HCT116 (cell line): ENCODE measurements at regions not wholly inside any gene's neighbourhood (a gene's known extent, or its start where the extent isn't known, plus 50 kb on each side); places are given as distances from the start of the nearest gene placed in this dataset.

Source experiments
- ATAC-seq: fragments of 200-7000 bp; cut with Tn5 transposase; 2 replicates; pipeline ENCODE4 v1.9.1; 2020; ENCODE audit warnings: mild to moderate bottlenecking, moderate library complexity
- BruUV-seq: library from RNA; stranded (reverse); fragments of 400-500 nt; replicated peaks from 2 replicates; lab custom pipeline; 2021; lab: Mats Ljungman, UMichigan
- CTCF ChIA-PET: fragments of 300-600 bp; sonication (Branson Sonifier 250); formaldehyde crosslinking; loops from one replicate; lab custom pipeline; 2021; ENCODE audit warnings: antibody characterized with exemption; lab: Charles Lee
- POLR2A ChIA-PET: fragments of 300-600, 350-600 bp; sonication (Branson Sonifier 250); formaldehyde crosslinking; loops from one replicate; lab custom pipeline; 2021; ENCODE audit warnings: antibody characterized with exemption; lab: Charles Lee
- RAD21 ChIA-PET, 2 experiments: fragments of 300-600 bp; sonication (Branson Sonifier 250); formaldehyde crosslinking; loops; one replicate each; lab custom pipeline; 2023; ENCODE audit warnings: low total read pairs in 2 of 2; ENCODE audit not compliant: uncharacterized antibody in 2 of 2, unreplicated experiment in 2 of 2, low non-redundant PET in 1 of 2; lab: Charles Lee
- DNase-seq: peaks from one replicate; pipeline ENCODE4 v3.0.0-alpha.2; 2010; ENCODE audit warnings: low read depth, low spot score
- H2AFZ ChIP-seq: fragments of 200-600 bp; shearing (Covaris generic), sonication (generic); 2 replicates; pipeline ENCODE4 v1.6.1; 2017; ENCODE audit warnings: low read depth, mixed run types, mixed read lengths, antibody characterized with exemption, low read length; ENCODE audit not compliant: poor library complexity, severe bottlenecking
- H3K27ac ChIP-seq: 2 replicates; pipeline ENCODE4 v1.5.1; 2012; ENCODE audit warnings: low read depth, low read length
- H3K27me3 ChIP-seq: fragments of 200-600 bp; sonication (generic); 2 replicates; pipeline ENCODE4 v1.6.1; 2016; ENCODE audit warnings: mixed run types, low read length, mixed read lengths; ENCODE audit not compliant: insufficient read depth
- H3K36me3 ChIP-seq, 2 experiments: fragments of 200-500 bp in 1 of 2; fragments of 200-600 bp in 1 of 2; sonication (Bioruptor generic) in 1 of 2; sonication (generic) in 1 of 2; 2 replicates each; pipeline versions ENCODE4 v1.5.1 to v1.6.1; 2014 to 2016; ENCODE audit warnings: low read length in 2 of 2, inconsistent platforms in 1 of 2, mixed read lengths in 1 of 2, mixed run types in 1 of 2; ENCODE audit not compliant: insufficient read depth in 2 of 2, control insufficient read depth in 1 of 2
- H3K4me1 ChIP-seq, 2 experiments: fragments of 200-600 bp in 1 of 2; sonication (generic) in 1 of 2; 2 replicates each; pipeline versions ENCODE4 v1.5.1 to v1.6.1; 2012 to 2017; ENCODE audit warnings: low read length in 2 of 2, inconsistent platforms in 1 of 2, mild to moderate bottlenecking in 1 of 2, mixed read lengths in 1 of 2, mixed run types in 1 of 2, moderate library complexity in 1 of 2; ENCODE audit not compliant: insufficient read depth in 2 of 2, control insufficient read depth in 1 of 2
- H3K4me2 ChIP-seq: fragments of 200-600 bp; sonication (generic); 2 replicates; pipeline ENCODE4 v1.6.1; 2017; ENCODE audit warnings: mixed run types, low read length, mixed read lengths
- H3K4me3 ChIP-seq, 2 experiments: fragments of 200-600 bp in 1 of 2; sonication (generic) in 1 of 2; replicated peaks in 1 of 2; 2 replicates each; pipeline ENCODE4 v1.5.1; 2011 to 2016; ENCODE audit warnings: low read length in 2 of 2, control low read depth in 1 of 2, low read depth in 1 of 2, mild to moderate bottlenecking in 1 of 2, mixed read lengths in 1 of 2, mixed run types in 1 of 2
- H3K79me2 ChIP-seq: fragments of 200-600 bp; sonication (generic); 2 replicates; pipeline ENCODE4 v1.6.1; 2017; ENCODE audit warnings: mild to moderate bottlenecking, mixed run types, low read length, moderate library complexity, mixed read lengths; ENCODE audit not compliant: insufficient read depth
- H3K9ac ChIP-seq: fragments of 200-600 bp; sonication (generic); 2 replicates; pipeline ENCODE4 v1.6.1; 2016; ENCODE audit warnings: low read length, mixed read lengths
- H3K9me2 ChIP-seq: fragments of 200-600 bp; sonication (generic), shearing (Covaris generic); 2 replicates; pipeline ENCODE4 v1.6.1; 2017; ENCODE audit warnings: mixed run types, mild to moderate bottlenecking, moderate library complexity; ENCODE audit not compliant: insufficient read depth
- H3K9me3 ChIP-seq, 2 experiments: fragments of 200-500 bp in 1 of 2; fragments of 200-600 bp in 1 of 2; sonication (Bioruptor generic) in 1 of 2; sonication (generic) in 1 of 2; 2 replicates each; pipeline ENCODE4 v1.6.1; 2014 to 2017; ENCODE audit warnings: low read length in 2 of 2, mixed read lengths in 2 of 2, inconsistent platforms in 1 of 2, low read depth in 1 of 2, mild to moderate bottlenecking in 1 of 2, mixed run types in 1 of 2, moderate library complexity in 1 of 2; ENCODE audit not compliant: control insufficient read depth in 1 of 2, insufficient read depth in 1 of 2
- H4K20me1 ChIP-seq: fragments of 200-600 bp; sonication (generic), shearing (Covaris generic); 2 replicates; pipeline ENCODE4 v1.6.1; 2017; ENCODE audit warnings: mixed run types, mild to moderate bottlenecking, moderate library complexity; ENCODE audit not compliant: insufficient read depth
- CEBPB ChIP-seq: IDR thresholded peaks from 2 replicates; pipeline ENCODE4 v1.6.1; 2012; ENCODE audit warnings: low read depth
- ELF1 ChIP-seq: IDR thresholded peaks from 2 replicates; pipeline ENCODE4 v1.6.1; 2012; ENCODE audit warnings: low read depth, borderline replicate concordance
- JUND ChIP-seq: IDR thresholded peaks from 2 replicates; pipeline ENCODE4 v1.6.1; 2012
- POLR2AphosphoS5 ChIP-seq: IDR thresholded peaks from 2 replicates; pipeline ENCODE4 v1.6.1; 2011; ENCODE audit warnings: mild to moderate bottlenecking, low read depth, low read length, moderate library complexity
- ZFX ChIP-seq: fragments of 450-650 bp; IDR thresholded peaks from 2 replicates; pipeline ENCODE4 v1.6.1; 2017
- intact Hi-C: fragments of 100-400 bp; cut with micrococcal nuclease; formaldehyde crosslinking; loops from 2 replicates; pipeline ENCODE4 v1.10.0; 2022
- TF ChIP-seq, protein P1 (sequence below): IDR thresholded peaks from 2 replicates; pipeline ENCODE4 v1.6.1; 2012; ENCODE audit warnings: low read depth
- TF ChIP-seq, protein P2 (sequence below): IDR thresholded peaks from 2 replicates; pipeline ENCODE4 v1.6.1; 2011; ENCODE audit warnings: mild to moderate bottlenecking, low read length, moderate library complexity; ENCODE audit not compliant: insufficient replicate concordance; ENCODE audit errors: extremely low read depth

DNA sequence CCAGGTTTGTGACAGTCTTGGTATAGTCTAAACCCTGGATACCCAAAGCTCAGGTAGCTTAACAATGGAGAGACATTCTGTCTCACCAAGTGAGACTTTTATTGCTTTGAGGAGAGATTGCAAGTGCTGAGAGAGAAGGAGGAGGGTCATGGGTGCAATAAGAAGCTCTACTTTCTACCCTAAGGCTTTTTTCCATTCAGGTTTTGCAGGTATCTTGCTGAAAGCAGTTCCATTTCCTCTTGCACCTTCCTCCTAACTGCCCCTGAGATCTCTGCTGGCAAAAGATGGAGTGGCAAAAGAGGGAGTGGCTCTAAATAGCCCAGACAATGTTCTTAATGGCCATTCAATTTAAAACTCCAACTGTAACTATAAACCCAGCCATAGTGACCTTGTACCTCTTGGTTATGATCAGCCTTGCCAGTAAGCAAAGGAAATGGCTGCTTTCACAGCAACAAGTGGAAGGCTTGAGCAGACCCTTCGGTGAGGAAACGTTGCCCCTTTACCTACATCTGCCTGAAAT is 105.6 kb upstream of the CPEB2 start:
- ATAC-seq (no peak), DNase-seq (no peak)
- Histone ChIP-seq H3K27ac (no peak overlapping the region), H3K4me3 (no peak overlapping the region), H3K36me3 (no peaks in the 10 kb centered on the region), H2AFZ (no peak overlapping the region), H3K4me1 (no peaks in the 10 kb centered on the region), H3K27me3 (no peaks in the 10 kb centered on the region), H3K9ac (no peak overlapping the region), H3K4me2 (no peak overlapping the region), H3K9me2 (no peaks in the 10 kb centered on the region), H3K79me2 (no peaks in the 10 kb centered on the region), H4K20me1 (no peaks in the 10 kb centered on the region), H3K9me3 (no peaks in the 10 kb centered on the region)
- TF ChIP-seq, protein P1, sequence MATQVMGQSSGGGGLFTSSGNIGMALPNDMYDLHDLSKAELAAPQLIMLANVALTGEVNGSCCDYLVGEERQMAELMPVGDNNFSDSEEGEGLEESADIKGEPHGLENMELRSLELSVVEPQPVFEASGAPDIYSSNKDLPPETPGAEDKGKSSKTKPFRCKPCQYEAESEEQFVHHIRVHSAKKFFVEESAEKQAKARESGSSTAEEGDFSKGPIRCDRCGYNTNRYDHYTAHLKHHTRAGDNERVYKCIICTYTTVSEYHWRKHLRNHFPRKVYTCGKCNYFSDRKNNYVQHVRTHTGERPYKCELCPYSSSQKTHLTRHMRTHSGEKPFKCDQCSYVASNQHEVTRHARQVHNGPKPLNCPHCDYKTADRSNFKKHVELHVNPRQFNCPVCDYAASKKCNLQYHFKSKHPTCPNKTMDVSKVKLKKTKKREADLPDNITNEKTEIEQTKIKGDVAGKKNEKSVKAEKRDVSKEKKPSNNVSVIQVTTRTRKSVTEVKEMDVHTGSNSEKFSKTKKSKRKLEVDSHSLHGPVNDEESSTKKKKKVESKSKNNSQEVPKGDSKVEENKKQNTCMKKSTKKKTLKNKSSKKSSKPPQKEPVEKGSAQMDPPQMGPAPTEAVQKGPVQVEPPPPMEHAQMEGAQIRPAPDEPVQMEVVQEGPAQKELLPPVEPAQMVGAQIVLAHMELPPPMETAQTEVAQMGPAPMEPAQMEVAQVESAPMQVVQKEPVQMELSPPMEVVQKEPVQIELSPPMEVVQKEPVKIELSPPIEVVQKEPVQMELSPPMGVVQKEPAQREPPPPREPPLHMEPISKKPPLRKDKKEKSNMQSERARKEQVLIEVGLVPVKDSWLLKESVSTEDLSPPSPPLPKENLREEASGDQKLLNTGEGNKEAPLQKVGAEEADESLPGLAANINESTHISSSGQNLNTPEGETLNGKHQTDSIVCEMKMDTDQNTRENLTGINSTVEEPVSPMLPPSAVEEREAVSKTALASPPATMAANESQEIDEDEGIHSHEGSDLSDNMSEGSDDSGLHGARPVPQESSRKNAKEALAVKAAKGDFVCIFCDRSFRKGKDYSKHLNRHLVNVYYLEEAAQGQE: no peak
- TF ChIP-seq ELF1: no peak
- no peak for TF ChIP-seq JUND
- TF ChIP-seq, protein P2, sequence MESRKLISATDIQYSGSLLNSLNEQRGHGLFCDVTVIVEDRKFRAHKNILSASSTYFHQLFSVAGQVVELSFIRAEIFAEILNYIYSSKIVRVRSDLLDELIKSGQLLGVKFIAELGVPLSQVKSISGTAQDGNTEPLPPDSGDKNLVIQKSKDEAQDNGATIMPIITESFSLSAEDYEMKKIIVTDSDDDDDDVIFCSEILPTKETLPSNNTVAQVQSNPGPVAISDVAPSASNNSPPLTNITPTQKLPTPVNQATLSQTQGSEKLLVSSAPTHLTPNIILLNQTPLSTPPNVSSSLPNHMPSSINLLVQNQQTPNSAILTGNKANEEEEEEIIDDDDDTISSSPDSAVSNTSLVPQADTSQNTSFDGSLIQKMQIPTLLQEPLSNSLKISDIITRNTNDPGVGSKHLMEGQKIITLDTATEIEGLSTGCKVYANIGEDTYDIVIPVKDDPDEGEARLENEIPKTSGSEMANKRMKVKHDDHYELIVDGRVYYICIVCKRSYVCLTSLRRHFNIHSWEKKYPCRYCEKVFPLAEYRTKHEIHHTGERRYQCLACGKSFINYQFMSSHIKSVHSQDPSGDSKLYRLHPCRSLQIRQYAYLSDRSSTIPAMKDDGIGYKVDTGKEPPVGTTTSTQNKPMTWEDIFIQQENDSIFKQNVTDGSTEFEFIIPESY: no peak
- TF ChIP-seq ZFX: no peak
- TF ChIP-seq CEBPB: no peak
- no peak for TF ChIP-seq POLR2AphosphoS5
- ChIA-PET RAD21 (no interaction called here), POLR2A (no interaction called here), CTCF (no interaction called here)
- no TSS peak for BruUV-seq
- intact Hi-C loops: no loop called here
